ENCODE measurements at regions not wholly inside any gene's neighbourhood (a gene's known extent, or its start where the extent isn't known, plus 50 kb on each side); places are given as distances from the start of the nearest gene placed in this dataset.

- DNase-seq (no peak), ATAC-seq (no peak)
- Histone ChIP-seq H3K36me3 (no peaks in the 10 kb centered on the region), H3K27me3 (no peaks in the 10 kb centered on the region), H3K27ac (no peak overlapping the region), H3K4me3 (no peak overlapping the region), H3K9me3 (no peaks in the 10 kb centered on the region), H3K4me1 (no peaks in the 10 kb centered on the region)
- TF ChIP-seq POLR2A (IDR thresholded peaks at IDR 0.05) (no peak), CTCF (IDR thresholded peaks at IDR 0.05) (no peak)
- intact Hi-C loops (cut with DNase I), result no loop called here
- WGBS, 4 donors, result 63 to 68% (median 64%) methylated on average over 2 of the region's 2 CpGs
Measured at GRCh38 chr5:92409134-92409533, 1026.0 kb upstream of the ARRDC3 start.

- no peak for TF ChIP-seq POLR2A (IDR thresholded peaks at IDR 0.05)
- no peak for TF ChIP-seq CTCF (IDR thresholded peaks at IDR 0.05)
- 83 to 91% (median 90%) methylated on average over 7 of the region's 7 CpGs for WGBS, 4 donors
- Histone ChIP-seq H3K4me1 (no peaks in the 10 kb centered on the region), H3K9me3 (no peaks in the 10 kb centered on the region), H3K36me3 (no peaks in the 10 kb centered on the region), H3K4me3 (no peak overlapping the region), H3K27me3 (no peaks in the 10 kb centered on the region), H3K27ac (no peak overlapping the region)
- DNase-seq, result no peak
- no peak for ATAC-seq
- intact Hi-C loops (cut with DNase I), result no loop called here
Measured at GRCh38 chr5:92402956-92403702, 1020.0 kb upstream of the ARRDC3 start.

- Histone ChIP-seq H3K27me3 (no peaks in the 10 kb centered on the region), H3K4me3 (no peak overlapping the region), H3K27ac (no peak overlapping the region), H3K36me3 (no peaks in the 10 kb centered on the region), H3K9me3 (no peaks in the 10 kb centered on the region), H3K4me1 (no peaks in the 10 kb centered on the region)
- TF ChIP-seq CTCF (IDR thresholded peaks at IDR 0.05) (no peak), POLR2A (IDR thresholded peaks at IDR 0.05) (no peak)
- no peak for DNase-seq
- WGBS, 4 donors, result 58 to 63% (median 62%) methylated on average over 2 of the region's 2 CpGs
- no peak for ATAC-seq
- intact Hi-C loops (cut with DNase I), result no loop called here
Measured at GRCh38 chr5:92402045-92402444, 1018.9 kb upstream of the ARRDC3 start.

GRCh38 chr5:92401492-92401891, 1018.4 kb upstream of the ARRDC3 start:
- Histone ChIP-seq H3K27me3 (no peaks in the 10 kb centered on the region), H3K4me3 (no peak overlapping the region), H3K36me3 (no peaks in the 10 kb centered on the region), H3K9me3 (no peaks in the 10 kb centered on the region), H3K27ac (no peak overlapping the region), H3K4me1 (no peaks in the 10 kb centered on the region)
- no peak for ATAC-seq
- 60 to 74% (median 64%) methylated on average over 5 of the region's 5 CpGs for WGBS, 4 donors
- no peak for TF ChIP-seq CTCF (IDR thresholded peaks at IDR 0.05)
- TF ChIP-seq POLR2A (IDR thresholded peaks at IDR 0.05), result no peak
- no peak for DNase-seq
- intact Hi-C loops (cut with DNase I), result no loop called here

All from heart left ventricle (tissue), 16 donors.